ENCODE measurements at regions not wholly inside any gene's neighbourhood (a gene's known extent, or its start where the extent isn't known, plus 50 kb on each side); places are given as distances from the start of the nearest gene placed in this dataset.

DNA sequence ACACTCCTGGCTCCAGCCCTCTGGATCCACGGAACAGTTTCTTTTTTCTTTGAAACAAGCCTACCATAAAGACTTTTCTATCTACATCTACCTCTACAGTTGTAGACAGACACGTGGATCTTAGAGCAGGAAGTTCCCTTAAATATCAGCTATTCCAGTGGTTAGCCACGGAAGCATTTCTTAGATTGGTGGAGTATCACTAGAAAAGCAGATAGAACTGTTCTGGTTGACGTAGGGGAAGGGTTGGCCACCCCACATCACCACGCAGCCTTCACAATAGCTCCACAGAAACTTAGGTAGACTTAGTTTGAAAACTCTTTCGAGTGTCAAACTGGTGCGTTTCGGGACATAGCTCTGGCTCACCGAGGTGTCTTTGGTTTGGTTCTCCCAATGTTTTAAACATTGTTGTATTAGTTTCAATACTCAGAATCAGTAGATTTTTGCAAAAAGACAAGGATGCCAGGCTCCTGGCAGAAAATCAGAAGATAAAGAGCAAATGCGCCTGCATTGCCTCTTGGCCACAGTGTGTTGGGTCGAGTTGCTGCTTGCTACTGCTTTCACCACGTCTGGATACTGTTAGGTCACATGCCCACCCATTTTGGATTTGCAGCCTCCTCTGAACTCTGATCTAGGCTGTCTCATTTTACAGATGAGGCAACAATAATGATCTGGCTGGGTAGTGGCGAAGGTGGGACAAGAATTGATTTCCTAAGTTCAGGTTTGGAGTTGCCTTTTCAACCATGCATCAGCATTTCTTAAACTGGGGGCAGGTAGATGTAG is 71.5 kb upstream of the DTNBP1 start:
- no peak for DNase-seq (ENCODE audit: low spot score)

- DNase-seq (ENCODE audit: low spot score), result no peak
Observed at GRCh38 chr6:15730922-15731321, 68.1 kb upstream of the DTNBP1 start.

- DNase-seq (ENCODE audit: low spot score), result no peak
Observed at GRCh38 chr6:15730442-15730841, 67.6 kb upstream of the DTNBP1 start.

GRCh38 chr6:15722731-15723130 is 59.9 kb upstream of the DTNBP1 start:
- DNase-seq (ENCODE audit: low spot score), result no peak

DNA sequence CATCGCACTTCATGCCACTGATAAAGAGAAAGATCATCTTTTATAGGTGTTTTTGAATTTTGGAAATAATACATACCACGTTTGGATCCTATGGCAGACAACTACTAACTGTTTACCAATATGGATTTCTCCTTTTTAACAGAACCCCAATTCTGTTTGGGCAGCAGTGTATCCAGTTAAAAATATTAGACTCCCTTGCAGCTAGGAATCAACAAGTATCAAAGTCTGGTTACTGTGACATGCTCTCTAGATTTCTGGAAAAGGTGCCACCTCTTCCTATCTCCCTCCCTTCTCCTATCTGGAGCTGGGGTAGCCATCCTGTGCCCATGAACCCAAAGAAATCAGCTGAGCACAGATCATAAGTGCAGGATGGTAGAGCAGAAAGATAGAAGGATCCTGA is 54.1 kb upstream of the DTNBP1 start:
- no peak for DNase-seq (ENCODE audit: low spot score)

DNA sequence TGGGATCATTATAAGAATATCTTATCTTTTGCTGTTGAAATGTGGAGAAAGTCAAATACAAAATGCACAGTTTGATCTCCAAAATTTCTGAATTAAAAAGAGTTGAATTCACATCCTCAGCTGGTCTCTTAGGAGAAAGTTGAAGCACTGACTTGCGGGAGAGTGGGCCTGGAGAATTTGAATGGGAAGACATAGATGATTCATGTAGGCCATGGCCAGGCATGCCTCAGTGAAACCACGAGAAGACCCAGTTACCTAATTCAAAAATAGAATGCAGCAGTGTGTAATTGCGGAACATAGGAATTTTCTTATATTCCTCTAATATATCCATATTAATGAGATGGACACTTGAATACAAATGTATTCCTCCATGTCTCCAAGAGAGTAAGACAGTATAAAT is 53.0 kb upstream of the DTNBP1 start:
- DNase-seq (ENCODE audit: low spot score), result no peak

- no peak for DNase-seq (ENCODE audit: low spot score)
Observed at GRCh38 chr6:15715060-15715459, 52.2 kb upstream of the DTNBP1 start.

DNA sequence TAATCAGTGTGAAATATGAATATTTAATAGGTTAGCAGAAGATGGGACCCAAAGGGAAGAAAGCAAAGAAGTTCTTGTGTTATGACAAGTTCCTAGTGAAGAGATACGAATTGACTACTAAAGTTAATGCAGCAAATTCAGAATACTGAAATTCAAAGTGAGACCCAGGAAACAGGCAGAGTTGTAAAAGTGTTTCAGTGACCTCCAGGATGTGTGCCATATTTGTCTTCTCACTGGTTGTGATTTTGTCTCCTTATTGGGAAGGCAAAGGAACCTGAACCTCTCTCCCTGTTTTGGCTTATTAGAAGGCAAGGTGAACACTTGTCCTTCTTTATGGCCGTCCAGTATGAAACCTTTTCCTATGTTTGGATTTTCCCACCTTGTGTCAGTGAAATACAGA is 51.8 kb upstream of the DTNBP1 start:
- no peak for DNase-seq (ENCODE audit: low spot score)

DNA sequence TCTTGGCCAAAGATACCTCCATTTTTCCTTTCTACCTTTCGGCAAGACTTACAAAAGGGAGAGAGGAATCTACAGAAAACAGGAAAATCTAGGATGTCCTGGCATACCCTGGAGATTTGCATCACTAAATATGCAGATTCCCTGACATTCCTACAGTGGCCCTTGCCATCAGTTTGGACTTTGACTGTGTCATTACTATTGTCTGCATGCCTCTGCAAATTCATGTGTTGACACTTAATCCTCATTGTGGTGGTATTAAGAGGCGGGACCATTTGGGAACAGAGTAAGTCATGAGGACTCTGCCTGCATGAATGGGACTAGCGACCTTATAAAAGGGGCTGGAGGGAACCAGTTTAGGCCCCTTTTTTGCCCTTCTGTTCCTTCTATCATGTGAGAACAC is 50.5 kb upstream of the DTNBP1 start:
- DNase-seq (ENCODE audit: low spot score), result no peak

DNA sequence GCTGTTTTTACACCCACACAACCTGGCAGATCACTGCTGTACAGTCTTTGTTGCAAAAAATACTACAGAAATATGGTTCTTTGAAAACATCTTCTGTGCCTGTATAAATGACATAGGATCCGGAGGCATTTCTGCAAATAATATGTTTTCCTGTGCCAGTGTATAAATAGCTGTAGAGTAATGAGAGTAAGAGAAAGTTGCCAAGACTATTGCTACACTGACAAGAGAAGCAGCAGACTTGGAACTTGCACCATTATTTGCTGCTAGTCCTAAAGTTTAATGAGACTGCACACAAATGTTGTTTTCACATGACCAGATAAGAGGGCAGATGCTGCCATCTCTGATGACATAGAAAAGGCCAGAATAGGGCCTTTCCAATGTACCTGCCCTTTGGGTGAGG is 50.0 kb upstream of the DTNBP1 start:
- DNase-seq (ENCODE audit: low spot score), result no peak
